ENCODE measurements at regions not wholly inside any gene's neighbourhood (a gene's known extent, or its start where the extent isn't known, plus 50 kb on each side); places are given as distances from the start of the nearest gene placed in this dataset.

DNA sequence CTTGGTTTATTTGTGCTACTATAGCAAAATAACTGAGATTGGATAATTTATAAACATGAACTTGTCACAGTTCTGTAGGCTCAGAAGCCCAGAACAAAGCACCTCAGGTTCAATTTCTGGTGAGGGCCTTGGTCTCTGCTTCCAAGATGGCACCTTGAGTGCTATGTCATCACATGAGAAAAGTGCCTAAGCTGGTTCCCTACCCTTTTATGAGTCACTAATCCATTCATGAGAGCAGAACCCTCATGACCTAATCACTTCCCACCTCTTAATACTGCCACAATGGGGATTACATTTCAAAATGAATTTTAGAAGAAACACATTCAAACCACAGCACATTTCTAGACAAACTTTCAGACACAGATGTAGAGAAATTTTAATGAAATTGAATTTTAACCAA is 98.2 kb upstream of the PRSS3 start:
- TF ChIP-seq EZH2phosphoT487 (IDR thresholded peaks at IDR 0.05; ENCODE audit: insufficient read depth, low read depth): no peak
- TF ChIP-seq EZH2 (IDR thresholded peaks at IDR 0.05; ENCODE audit: insufficient read depth, poor library complexity, severe bottlenecking): no peak
